Endothelial cell of umbilical vein (primary cell): ENCODE measurements at regions not wholly inside any gene's neighbourhood (a gene's known extent, or its start where the extent isn't known, plus 50 kb on each side); places are given as distances from the start of the nearest gene placed in this dataset.
A peak's percentile ranks its signal among the peaks of the same experiment; 100 is the strongest.

Experiments
- EZH2 ChIP-seq: IDR thresholded peaks from 2 replicates; pipeline ENCODE4 v1.6.1; 2012; ENCODE audit warnings: borderline replicate concordance, low read depth, mild to moderate bottlenecking, moderate library complexity, low read length, inconsistent platforms; ENCODE audit not compliant: severe bottlenecking
- MAX ChIP-seq: IDR thresholded peaks from 2 replicates; pipeline ENCODE4 v1.6.1; 2011; ENCODE audit not compliant: insufficient read depth, insufficient read length
- TF ChIP-seq, protein P1 (sequence below), 2 donors: IDR thresholded peaks; 1 replicate in 1 of 2; 2 replicates in 1 of 2; pipeline ENCODE4 v1.5.1; 2011; ENCODE audit warnings: low read length in 2 of 2, mild to moderate bottlenecking in 2 of 2, moderate library complexity in 2 of 2, control low read depth in 1 of 2, inconsistent platforms in 1 of 2, low read depth in 1 of 2; ENCODE audit not compliant: insufficient read depth in 1 of 2; ENCODE audit errors: extremely low read depth in 1 of 2

GRCh38 chr3:20340324-20340928 lies 154.4 kb upstream of the SGO1 start:
- TF ChIP-seq EZH2 = no peak
- TF ChIP-seq, protein P1, sequence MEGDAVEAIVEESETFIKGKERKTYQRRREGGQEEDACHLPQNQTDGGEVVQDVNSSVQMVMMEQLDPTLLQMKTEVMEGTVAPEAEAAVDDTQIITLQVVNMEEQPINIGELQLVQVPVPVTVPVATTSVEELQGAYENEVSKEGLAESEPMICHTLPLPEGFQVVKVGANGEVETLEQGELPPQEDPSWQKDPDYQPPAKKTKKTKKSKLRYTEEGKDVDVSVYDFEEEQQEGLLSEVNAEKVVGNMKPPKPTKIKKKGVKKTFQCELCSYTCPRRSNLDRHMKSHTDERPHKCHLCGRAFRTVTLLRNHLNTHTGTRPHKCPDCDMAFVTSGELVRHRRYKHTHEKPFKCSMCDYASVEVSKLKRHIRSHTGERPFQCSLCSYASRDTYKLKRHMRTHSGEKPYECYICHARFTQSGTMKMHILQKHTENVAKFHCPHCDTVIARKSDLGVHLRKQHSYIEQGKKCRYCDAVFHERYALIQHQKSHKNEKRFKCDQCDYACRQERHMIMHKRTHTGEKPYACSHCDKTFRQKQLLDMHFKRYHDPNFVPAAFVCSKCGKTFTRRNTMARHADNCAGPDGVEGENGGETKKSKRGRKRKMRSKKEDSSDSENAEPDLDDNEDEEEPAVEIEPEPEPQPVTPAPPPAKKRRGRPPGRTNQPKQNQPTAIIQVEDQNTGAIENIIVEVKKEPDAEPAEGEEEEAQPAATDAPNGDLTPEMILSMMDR (IDR thresholded peaks at IDR 0.05; ENCODE audit: extremely low read depth in 1 of 2, insufficient read depth in 1 of 2, low read depth in 1 of 2, low read length in 2 of 2) = peak; percentile 78 to 94
- no peak for TF ChIP-seq MAX
